Activated CD8-positive, alpha-beta memory T cell treated with anti-CD3 and anti-CD28 coated beads, Interleukin-2, amount 50 U/mL, for 24 hours (primary cell): ENCODE measurements at regions not wholly inside any gene's neighbourhood (a gene's known extent, or its start where the extent isn't known, plus 50 kb on each side); places are given as distances from the start of the nearest gene placed in this dataset.
"Not testable (repeated sequence)": the region's sequence is repeated elsewhere in the genome, so short reads cannot be mapped to it uniquely, and the experiment has no call there.

Source experiments
- DNase-seq: peaks from one replicate; pipeline ENCODE4 v3.0.0-alpha.2; 2020; ENCODE audit errors: extremely low read depth

- not testable (repeated sequence) for DNase-seq
These were observed 975.7 kb downstream of the TBC1D32 start for GRCh38 chr6:120358535-120358934.

DNA sequence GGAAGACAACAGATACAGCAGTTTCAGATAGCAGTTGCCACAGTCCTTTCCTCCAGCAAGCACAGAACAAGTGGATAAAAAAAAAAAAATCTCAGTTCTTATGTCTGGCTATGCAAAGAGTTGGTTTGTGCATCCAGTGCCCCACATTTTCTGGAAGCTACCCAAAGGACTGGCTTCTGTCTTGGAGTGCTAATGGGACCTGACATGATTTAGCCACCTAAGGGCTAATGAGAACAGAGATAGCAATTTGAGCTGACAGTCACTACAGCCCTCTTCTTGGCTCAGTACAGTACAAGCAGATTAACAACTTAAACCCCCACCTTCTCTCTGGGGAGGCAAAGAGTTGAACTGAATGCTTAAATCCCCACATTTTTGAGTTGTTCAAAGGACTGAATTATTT lies 976.8 kb downstream of the TBC1D32 start:
- no peak for DNase-seq

DNA sequence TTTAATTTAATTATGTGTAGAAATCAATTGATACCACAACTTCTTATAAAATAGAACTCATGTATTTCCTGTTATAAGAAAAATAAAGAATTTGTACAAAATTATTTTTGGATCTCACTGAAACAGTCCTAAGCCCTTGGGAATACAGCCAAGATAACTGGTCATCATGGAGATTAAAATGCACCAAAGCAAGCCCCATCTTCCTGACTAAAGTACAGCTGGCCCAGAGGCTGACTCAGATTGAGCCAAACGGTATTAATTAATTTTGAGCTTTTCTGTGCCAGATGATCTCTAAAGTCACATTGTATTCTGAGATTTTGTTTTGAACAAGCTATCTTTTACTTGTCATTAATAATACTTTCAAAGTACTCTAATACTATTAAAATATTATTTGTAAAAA lies 978.5 kb downstream of the TBC1D32 start:
- no peak for DNase-seq

DNA sequence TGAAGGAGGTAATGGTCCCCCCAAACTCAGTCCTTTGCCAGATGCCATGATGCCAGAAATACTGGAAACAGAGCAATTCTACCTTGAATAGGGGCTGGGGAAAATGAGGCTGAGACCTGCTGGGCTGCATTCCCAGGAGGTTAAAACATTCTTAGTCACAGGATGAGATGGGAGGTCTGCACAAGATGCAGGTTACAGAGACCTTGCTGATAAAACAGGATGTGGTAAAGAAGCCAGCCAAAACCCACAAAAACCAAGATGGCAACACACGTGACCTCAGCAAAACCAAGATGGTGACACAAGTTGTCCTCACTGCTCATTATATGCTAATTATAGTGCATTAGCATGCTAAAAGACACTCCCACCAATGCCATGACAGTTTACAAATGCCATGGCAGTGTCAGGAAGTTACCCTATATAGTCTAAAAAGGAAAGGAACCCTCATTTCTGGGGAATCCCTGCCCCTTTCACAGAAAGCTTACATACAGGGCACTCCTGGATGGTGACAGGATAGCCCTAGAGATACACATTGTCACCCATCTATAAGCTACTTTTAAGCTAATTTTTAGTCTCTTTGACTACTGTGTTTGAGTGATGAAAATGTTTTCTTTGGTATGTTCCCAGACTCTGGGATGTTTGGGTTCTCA lies 979.7 kb downstream of the TBC1D32 start:
- DNase-seq = no peak

GRCh38 chr6:120352491-120352890 lies 981.8 kb downstream of the TBC1D32 start:
- no peak for DNase-seq

GRCh38 chr6:120348926-120349325 lies 985.4 kb downstream of the TBC1D32 start:
- DNase-seq = no peak

- no peak for DNase-seq
These were observed 979.0 kb upstream of the MAN1A1 start for GRCh38 chr6:120328521-120328920.

GRCh38 chr6:120320481-120321162 lies 971.1 kb upstream of the MAN1A1 start:
- no peak for DNase-seq

DNA sequence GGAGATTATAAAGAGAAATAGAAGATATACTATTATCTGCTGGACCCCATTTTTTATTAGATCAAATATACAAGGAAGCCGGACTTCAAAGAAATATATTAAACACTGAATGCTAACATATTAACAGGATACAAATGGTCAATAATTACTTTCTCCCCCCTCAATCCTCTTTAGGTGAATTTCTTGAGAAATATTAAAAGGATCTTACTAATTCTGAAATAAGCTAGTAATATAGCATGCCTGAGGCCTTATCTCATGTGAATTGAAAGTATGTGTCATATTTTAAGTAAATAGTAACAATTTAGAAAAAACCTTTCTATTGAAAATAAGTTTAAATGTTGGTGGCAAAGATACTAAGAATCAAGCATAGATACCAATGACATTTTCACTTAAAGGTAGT lies 954.7 kb upstream of the MAN1A1 start:
- DNase-seq = no peak

GRCh38 chr6:120303527-120303926 lies 954.0 kb upstream of the MAN1A1 start:
- no peak for DNase-seq

GRCh38 chr6:120302041-120302440 lies 952.5 kb upstream of the MAN1A1 start:
- DNase-seq = no peak

- DNase-seq = no peak
These were observed 941.4 kb upstream of the MAN1A1 start for GRCh38 chr6:120290964-120291363.

- no peak for DNase-seq
These were observed 932.4 kb upstream of the MAN1A1 start for GRCh38 chr6:120282005-120282404.

DNA sequence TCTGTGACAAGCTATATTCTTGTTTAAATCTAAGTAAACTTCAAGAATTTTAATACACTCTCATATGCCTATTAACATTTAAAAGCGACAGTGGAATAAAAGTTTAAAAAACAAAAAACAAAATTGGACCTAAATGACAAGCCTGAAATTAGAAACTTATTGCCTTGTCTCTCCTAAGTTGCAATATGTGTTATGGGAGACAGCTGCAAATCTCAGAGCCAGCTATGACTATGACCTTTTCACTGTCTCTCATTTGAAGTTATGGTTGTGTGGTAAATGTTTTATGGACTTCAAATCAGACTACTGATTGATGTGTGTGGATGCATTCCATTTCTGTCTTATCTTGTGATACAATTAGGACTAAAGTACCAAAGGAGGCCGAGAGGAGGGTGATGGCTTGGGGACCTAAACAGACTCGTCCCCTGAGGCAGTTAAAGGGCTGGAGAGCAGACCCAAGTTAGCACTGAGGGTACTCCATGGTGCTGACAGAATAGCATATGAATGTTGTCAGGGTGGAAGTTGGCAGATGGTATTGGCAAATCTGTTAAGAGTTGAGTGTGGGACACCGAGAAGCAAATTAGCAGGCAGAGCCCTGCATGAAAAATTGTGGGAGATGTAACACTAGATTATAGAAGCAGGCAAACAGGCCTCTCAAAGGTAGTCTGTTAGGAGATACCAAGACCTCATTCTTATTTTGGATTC lies 930.1 kb upstream of the MAN1A1 start:
- no peak for DNase-seq

DNA sequence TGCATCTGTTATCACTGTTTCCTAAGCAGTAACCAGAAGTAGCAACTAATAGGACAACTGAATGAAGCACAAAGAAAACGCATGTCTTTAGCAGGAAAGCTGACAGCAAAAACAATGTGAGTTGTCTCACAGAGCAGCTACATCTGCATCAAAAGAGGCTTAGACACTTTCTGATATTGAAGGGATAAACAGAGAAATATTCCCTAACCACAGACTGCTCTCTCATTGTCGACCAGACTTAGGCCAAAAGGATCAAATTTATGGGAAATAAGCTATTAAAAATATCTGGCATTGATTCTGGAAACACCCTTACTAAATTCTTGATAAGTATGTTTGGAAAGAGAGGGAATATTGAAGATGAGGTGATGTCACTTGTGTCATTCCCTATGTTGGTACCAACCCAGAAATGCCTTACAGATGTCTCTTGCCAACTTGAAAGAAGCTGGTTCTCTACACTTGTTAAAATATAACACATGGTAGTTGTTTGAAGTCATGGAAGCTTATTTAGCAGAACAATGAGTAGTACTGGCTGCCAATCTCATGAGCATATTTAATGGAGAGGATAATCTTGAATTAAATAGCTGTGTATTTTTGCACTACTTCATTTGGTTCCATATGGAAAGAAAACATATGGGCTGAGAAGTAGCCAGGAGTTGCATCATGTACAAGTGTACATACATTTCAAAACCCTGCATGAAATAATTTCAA lies 929.3 kb upstream of the MAN1A1 start:
- no peak for DNase-seq

DNA sequence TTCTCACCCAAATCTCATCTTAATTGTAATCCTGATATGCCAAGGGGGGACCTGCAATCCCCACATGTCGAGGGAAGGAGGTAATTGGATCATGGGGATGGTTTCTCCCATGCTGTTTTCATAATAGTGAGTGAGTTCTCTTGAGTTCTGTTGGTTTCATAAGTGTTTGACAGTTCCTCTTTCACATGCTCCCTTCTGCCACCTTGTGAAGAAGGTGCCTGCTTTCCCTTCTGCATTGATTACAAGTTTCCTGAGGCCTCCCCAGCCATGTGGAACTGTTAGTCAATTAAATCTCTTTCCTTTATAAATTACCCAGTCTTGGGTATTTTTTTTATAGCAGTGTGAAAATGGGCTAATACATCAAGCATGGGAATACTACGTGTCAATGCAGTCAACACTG lies 925.0 kb upstream of the MAN1A1 start:
- DNase-seq = no peak

- DNase-seq = no peak
These were observed 923.9 kb upstream of the MAN1A1 start for GRCh38 chr6:120273411-120273810.

DNA sequence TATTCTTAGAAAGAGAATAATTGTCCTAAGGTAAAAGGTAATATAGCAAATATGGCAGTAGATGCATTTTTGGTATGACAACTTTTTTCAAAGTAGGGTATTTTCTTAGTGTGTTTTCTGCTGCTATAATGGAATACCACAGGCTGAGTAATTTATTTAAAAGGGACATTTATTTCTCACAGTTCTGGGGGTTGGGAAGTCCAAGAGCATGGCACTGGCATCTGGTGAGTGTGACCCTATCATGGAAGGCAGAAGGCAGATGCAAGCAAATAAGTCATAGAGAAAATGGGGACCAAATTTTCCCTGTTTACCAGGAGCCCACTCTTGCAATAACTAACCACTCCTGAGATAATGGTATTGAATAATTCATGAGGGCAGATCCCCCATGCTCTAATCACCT lies 922.5 kb upstream of the MAN1A1 start:
- DNase-seq = no peak

GRCh38 chr6:120268256-120268655 lies 918.7 kb upstream of the MAN1A1 start:
- not testable (repeated sequence) for DNase-seq

- no peak for DNase-seq
These were observed 912.8 kb upstream of the MAN1A1 start for GRCh38 chr6:120262354-120262753.

DNA sequence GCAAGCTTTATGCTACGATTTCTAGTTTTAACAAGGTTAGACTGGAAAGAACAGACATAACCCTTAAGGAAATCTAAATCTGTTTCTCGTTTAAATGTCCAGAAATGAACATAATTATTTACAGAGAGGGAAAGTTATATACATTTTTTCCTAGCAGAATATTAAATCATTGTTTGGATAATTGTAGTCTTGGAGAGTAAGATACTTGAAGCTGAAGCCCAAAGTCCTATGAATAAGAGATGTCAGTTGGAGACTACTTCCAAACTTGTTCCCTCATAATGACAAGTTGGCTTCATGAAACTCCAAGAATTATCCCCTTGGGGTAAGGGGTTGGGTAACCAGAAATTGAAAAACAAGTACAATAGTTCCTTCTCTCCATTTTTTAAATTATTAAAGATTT lies 911.1 kb upstream of the MAN1A1 start:
- no peak for DNase-seq

GRCh38 chr6:120254651-120255050 lies 905.1 kb upstream of the MAN1A1 start:
- no peak for DNase-seq

DNA sequence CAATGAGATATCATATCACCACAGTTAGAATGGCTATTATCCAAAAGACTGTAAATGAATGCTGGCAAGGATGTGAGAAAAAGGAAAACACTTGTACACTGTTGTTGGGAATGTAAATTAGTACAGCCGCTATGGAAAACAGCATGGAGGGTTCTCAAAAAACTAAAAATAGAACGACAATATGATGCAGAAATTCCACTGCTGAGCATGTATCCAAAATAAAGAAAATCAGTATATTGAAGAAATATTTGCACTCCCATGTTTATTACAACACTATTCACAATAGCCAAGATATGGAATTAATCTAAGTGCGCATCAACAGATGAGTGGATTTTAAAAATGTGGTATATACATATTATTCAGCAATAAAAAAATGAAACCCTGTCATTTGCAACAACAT lies 898.9 kb upstream of the MAN1A1 start:
- DNase-seq = no peak
